ENCODE measurements at regions not wholly inside any gene's neighbourhood (a gene's known extent, or its start where the extent isn't known, plus 50 kb on each side); places are given as distances from the start of the nearest gene placed in this dataset.

- no peak for DNase-seq
Measured at GRCh38 chr9:108392877-108393276, 462.9 kb downstream of the ACTL7B start.

- DNase-seq, result no peak
Measured at GRCh38 chr9:108389056-108389455, 466.7 kb downstream of the ACTL7B start.

- peak; percentile 65 for DNase-seq
Measured at GRCh38 chr9:108386859-108387384, 468.9 kb downstream of the ACTL7B start.

GRCh38 chr9:108386032-108386431 lies 469.8 kb downstream of the ACTL7B start:
- no peak for DNase-seq

GRCh38 chr9:108383796-108384195 lies 472.0 kb downstream of the ACTL7B start:
- peak; percentile 6 for DNase-seq

- no peak for DNase-seq
Measured at GRCh38 chr9:108382310-108382709, 473.5 kb downstream of the ACTL7B start.

- no peak for DNase-seq
Measured at GRCh38 chr9:108377881-108378280, 477.9 kb downstream of the ACTL7B start.

GRCh38 chr9:108377382-108377781 lies 478.4 kb downstream of the ACTL7B start:
- DNase-seq, result no peak

GRCh38 chr9:108376140-108376539 lies 479.6 kb downstream of the ACTL7B start:
- no peak for DNase-seq

- DNase-seq, result no peak
Measured at GRCh38 chr9:108374626-108375025, 481.2 kb downstream of the ACTL7B start.

- DNase-seq, result no peak
Measured at GRCh38 chr9:108367188-108367587, 488.6 kb downstream of the ACTL7B start.

GRCh38 chr9:108363311-108363710 lies 492.5 kb downstream of the ACTL7B start:
- DNase-seq, result no peak

GRCh38 chr9:108360304-108360703 lies 495.5 kb downstream of the ACTL7B start:
- no peak for DNase-seq

- peak; percentile 12 for DNase-seq
Measured at GRCh38 chr9:108356806-108357205, 499.0 kb downstream of the ACTL7B start.

GRCh38 chr9:108351571-108351970 lies 504.2 kb downstream of the ACTL7B start:
- no peak for DNase-seq

- DNase-seq, result no peak
Measured at GRCh38 chr9:108347463-108348188, 508.2 kb downstream of the ACTL7B start.

- DNase-seq, result no peak
Measured at GRCh38 chr9:108345826-108346225, 510.0 kb downstream of the ACTL7B start.

GRCh38 chr9:108339251-108339650 lies 516.5 kb downstream of the ACTL7B start:
- DNase-seq, result no peak

- no peak for DNase-seq
Measured at GRCh38 chr9:108336575-108336974, 519.2 kb downstream of the ACTL7B start.

- no peak for DNase-seq
Measured at GRCh38 chr9:108333530-108333983, 522.2 kb downstream of the ACTL7B start.

GRCh38 chr9:108331596-108331995 lies 524.2 kb downstream of the ACTL7B start:
- no peak for DNase-seq

GRCh38 chr9:108325406-108325805 lies 530.4 kb downstream of the ACTL7B start:
- no peak for DNase-seq

GRCh38 chr9:108323615-108324014 lies 532.2 kb downstream of the ACTL7B start:
- no peak for DNase-seq

GRCh38 chr9:108322326-108323098 lies 533.3 kb downstream of the ACTL7B start:
- no peak for DNase-seq
